ENCODE measurements at regions not wholly inside any gene's neighbourhood (a gene's known extent, or its start where the extent isn't known, plus 50 kb on each side); places are given as distances from the start of the nearest gene placed in this dataset.
A peak's percentile ranks its signal among the peaks of the same experiment; 100 is the strongest.
"Not testable (repeated sequence)": the region's sequence is repeated elsewhere in the genome, so short reads cannot be mapped to it uniquely, and the experiment has no call there.

DNA sequence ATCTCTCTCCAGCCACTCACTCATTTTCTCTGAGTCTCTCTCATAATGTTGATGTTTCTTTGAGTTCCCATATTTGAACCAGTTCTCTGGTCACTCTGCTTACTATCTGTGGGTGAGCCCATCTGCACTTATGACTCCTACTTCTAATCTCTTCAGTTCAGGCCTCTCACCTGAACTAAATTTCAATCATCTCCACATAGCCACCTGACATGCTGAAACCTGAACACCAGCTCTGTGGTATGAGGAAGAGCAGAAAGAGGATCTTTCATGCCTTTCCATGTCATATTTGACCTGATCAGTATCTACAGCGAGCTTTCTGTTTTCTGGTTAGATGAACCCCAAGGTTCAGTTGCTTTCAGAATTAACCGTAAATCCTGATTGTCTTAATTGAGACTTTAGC lies 122.2 kb upstream of the ESX1 start:
- no peak for DNase-seq (ENCODE audit: low read depth in 2 of 2)

GRCh38 chrX:104372547-104372946 lies 117.8 kb upstream of the ESX1 start:
- DNase-seq (ENCODE audit: low read depth in 2 of 2): no peak

DNA sequence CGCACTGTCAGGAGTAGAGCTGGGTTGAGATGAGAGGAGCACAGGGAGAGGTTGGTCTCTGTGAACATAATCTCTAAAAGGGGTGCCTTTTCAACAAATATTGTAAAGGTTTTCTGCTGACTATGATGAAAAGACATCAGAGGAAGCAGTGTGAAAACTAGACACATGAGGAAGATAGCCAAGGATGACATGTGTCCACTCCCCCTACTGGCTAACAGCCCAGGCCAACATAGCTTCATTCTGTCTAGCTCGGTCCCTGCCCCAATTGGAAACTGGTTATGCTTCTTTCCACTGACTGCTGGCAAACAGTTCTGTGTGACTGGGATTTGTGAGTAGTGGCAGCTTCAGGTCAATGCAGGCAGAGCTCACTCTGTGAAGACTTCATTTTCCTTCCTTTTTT lies 115.4 kb upstream of the ESX1 start:
- no peak for DNase-seq (ENCODE audit: low read depth in 2 of 2)

DNA sequence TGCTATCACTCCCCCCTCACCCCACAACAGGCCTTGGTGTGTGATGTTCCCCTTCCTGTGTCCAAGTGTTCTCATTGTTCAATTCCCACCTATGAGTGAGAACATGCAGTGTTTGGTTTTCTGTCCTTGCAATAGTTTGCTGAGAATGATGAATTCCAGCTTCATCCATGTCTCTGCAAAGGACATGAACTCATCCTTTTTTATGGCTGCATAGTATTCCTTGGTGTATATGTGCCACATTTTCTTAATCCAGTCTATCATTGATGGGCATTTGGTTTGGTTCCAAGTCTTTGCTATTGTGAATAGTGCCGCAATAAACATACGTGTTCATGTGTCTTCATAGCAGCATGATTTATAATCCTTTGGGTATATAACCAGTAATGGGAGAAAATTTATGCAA lies 106.0 kb upstream of the ESX1 start:
- not testable (repeated sequence) for DNase-seq (ENCODE audit: low read depth in 2 of 2)

DNA sequence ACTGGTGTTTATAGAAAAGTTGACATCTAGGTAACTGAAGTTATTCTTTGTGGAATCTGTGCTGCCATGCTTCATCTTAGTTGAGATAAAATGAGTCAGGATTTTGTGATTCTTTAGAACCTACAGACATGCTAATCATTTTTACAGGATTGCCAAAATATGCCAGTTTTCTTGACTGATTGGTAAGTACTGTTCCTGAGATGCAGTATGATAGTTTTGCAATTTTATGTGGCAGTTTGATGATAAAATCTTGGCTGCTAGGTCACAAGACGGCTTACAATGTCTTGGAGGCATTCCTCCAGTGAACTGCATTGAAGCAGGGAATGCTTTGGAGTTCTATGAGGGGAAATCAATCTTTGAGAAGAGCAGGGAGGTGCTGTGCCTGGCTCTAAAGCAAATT lies 104.4 kb upstream of the ESX1 start:
- DNase-seq (ENCODE audit: low read depth in 2 of 2): no peak

- no peak for DNase-seq (ENCODE audit: low read depth in 2 of 2)
Observed at GRCh38 chrX:104351173-104351769, 96.5 kb upstream of the ESX1 start.

DNA sequence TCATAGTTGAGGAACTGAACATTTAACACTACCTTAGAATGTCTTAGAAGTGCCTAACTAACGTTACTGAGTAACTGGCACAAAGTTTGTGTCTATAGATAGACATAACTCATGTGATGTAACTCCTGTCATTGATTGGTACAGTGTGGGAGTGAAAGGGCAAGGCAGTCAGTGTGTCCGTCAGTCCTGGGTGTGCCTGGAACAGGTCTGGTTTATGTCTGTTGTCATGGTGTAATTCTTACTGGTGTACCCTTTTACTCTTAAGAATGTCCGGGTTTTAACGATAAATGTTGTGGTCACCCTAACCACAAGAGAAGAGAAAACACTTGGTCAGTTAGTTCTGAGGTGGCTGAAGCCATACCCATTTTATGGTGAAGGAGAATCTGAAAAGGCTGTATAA lies 93.1 kb upstream of the ESX1 start:
- no peak for DNase-seq (ENCODE audit: low read depth in 2 of 2)

GRCh38 chrX:104343428-104344129 lies 88.8 kb upstream of the ESX1 start:
- peak in 1 of 2 donors; percentile 28 for DNase-seq (ENCODE audit: low read depth in 2 of 2)

DNA sequence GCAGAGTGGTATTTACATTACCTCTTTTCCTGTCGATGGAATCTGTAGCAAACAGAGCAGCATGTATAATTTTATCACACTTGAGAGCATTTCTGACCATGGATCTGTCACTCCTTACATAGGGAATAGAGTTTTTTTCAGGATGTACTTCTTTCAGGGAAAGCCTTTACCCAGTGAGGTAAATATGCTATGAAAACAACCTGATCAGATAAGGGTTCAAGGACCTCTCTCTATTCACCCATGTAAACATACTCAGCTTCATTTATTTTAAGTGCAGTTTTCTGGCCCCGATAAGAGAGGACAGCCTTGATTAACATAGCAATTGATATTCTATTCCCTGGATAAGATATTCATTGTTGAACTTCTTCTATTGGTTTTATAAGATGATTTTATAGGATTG lies 87.3 kb upstream of the ESX1 start:
- no peak for DNase-seq (ENCODE audit: low read depth in 2 of 2)

GRCh38 chrX:104335756-104336155 lies 81.0 kb upstream of the ESX1 start:
- DNase-seq (ENCODE audit: low read depth in 2 of 2): no peak

DNA sequence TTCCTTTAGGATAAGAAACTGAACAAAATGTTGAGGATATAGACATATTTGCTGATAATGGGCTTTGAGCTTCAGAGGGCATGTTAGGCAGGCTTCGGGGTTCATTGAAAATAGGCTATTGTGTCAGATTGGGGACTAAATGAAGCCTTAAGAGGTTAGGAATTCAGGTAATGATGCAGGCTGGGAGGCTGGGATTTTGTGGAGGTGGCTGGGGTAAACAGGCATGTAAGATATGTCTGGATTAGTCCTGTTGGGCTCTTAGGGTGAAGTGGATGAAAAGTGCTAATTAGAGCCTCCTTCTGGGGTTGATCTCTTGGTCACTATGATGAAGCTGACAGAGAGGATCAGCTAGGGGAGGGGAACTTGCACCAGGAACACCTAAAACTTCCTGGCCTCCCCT lies 80.2 kb upstream of the ESX1 start:
- DNase-seq (ENCODE audit: low read depth in 2 of 2): no peak

- DNase-seq (ENCODE audit: low read depth in 2 of 2): no peak
Observed at GRCh38 chrX:104330966-104331365, 76.2 kb upstream of the ESX1 start.

DNA sequence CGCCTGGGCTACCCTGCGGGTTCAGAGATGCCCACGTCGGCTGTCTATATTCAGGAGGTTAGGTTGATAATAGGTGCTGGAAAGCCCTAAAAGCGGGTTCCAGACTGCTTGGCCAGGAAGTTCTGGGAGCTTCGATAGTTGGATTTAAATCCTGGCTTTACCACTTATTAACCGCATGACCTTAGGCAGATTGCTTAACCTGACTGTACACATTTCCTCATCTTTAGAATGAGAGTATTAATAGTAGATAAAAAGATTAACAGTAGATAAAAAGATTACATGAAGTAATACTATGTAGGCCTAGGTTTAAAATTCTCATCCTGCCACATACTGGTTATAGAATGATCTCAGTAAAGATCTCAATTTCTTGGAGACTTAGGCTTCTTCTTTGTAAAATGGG lies 75.0 kb upstream of the ESX1 start:
- no peak for DNase-seq (ENCODE audit: low read depth in 2 of 2)

- no peak for DNase-seq (ENCODE audit: low read depth in 2 of 2)
Observed at GRCh38 chrX:104325213-104325585, 70.5 kb upstream of the ESX1 start.

GRCh38 chrX:104324461-104325212 lies 69.9 kb upstream of the ESX1 start:
- DNase-seq (ENCODE audit: low read depth in 2 of 2): no peak

GRCh38 chrX:104319346-104319745 lies 64.6 kb upstream of the ESX1 start:
- no peak for DNase-seq (ENCODE audit: low read depth in 2 of 2)

GRCh38 chrX:104318330-104319009 lies 63.7 kb upstream of the ESX1 start:
- DNase-seq (ENCODE audit: low read depth in 2 of 2): no peak

DNA sequence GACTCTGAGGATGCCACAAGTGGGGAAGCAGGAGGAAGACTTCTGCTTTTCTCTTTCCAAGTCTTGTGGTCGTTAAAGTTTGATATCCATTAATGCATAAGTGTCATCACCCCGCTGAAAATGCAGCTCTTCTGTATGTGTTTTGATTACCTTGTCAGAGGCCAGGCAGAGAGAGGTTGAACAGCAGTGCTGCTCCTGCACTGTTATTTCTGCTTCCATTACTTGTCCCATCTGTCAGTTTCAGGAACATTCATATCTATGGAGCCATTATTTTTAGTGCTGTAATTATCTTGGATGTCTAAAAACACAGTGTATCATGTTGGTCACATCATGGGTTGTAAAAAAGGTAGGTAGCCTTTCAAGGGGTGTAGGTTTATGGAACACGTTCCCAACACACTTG lies 62.0 kb upstream of the ESX1 start:
- no peak for DNase-seq (ENCODE audit: low read depth in 2 of 2)

DNA sequence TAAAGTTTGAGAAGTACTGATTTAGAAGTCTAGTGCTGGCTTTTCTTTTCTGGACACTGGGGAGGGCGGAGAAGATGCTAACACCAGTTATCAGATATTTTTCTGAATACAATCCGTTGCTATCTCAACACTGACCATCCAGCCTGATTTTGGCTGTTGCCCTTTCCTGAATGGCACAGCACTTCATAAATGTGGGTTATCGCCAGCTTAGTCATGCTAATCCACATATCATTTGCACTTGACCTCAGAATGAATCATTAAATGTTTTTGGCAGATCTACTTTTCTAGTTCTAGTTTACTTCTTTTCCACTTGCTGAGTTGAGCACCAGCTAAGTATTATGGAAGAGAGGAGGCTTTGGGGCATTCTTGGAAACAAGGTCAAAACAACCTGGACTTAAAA lies 60.8 kb upstream of the ESX1 start:
- no peak for DNase-seq (ENCODE audit: low read depth in 2 of 2)

- DNase-seq (ENCODE audit: low read depth in 2 of 2): no peak
Observed at GRCh38 chrX:104310657-104311254, 56.0 kb upstream of the ESX1 start.

GRCh38 chrX:104310090-104310489 lies 55.4 kb upstream of the ESX1 start:
- DNase-seq (ENCODE audit: low read depth in 2 of 2): no peak

- DNase-seq (ENCODE audit: low read depth in 2 of 2): no peak
Observed at GRCh38 chrX:104309169-104309568, 54.4 kb upstream of the ESX1 start.
